Activated naive CD4-positive, alpha-beta T cell treated with anti-CD3 and anti-CD28 coated beads for 36 hours (primary cell): ENCODE measurements at regions not wholly inside any gene's neighbourhood (a gene's known extent, or its start where the extent isn't known, plus 50 kb on each side); places are given as distances from the start of the nearest gene placed in this dataset.

Experiments
- CTCF ChIA-PET: fragments of 350-600 bp; sonication (Branson Sonifier 250); formaldehyde crosslinking; loops from one replicate; lab custom pipeline; 2021; ENCODE audit warnings: antibody characterized with exemption; lab: Charles Lee
- DNase-seq: peaks from one replicate; pipeline ENCODE4 v3.0.0-alpha.2; 2020
- H3K27ac Mint-ChIP-seq: one replicate; pipeline ENCODE4 v1.8.0; 2021; ENCODE audit warnings: mild to moderate bottlenecking, mixed read lengths
- H3K27me3 Mint-ChIP-seq: one replicate; pipeline ENCODE4 v1.8.0; 2021; ENCODE audit warnings: low read depth, mixed read lengths
- H3K36me3 Mint-ChIP-seq: one replicate; pipeline ENCODE4 v1.8.0; 2021; ENCODE audit warnings: low read depth, mixed read lengths
- H3K4me1 Mint-ChIP-seq: one replicate; pipeline ENCODE4 v1.8.0; 2021; ENCODE audit warnings: low read depth, mixed read lengths
- H3K4me3 Mint-ChIP-seq: one replicate; pipeline ENCODE4 v1.8.0; 2021; ENCODE audit warnings: mild to moderate bottlenecking, moderate library complexity, mixed read lengths
- H3K9me3 Mint-ChIP-seq: one replicate; pipeline ENCODE4 v1.8.0; 2021; ENCODE audit warnings: mixed read lengths
- intact Hi-C: fragments of 100-400 bp; cut with micrococcal nuclease; formaldehyde crosslinking; loops from one replicate; pipeline ENCODE4 v1.15.1; 2023

DNA sequence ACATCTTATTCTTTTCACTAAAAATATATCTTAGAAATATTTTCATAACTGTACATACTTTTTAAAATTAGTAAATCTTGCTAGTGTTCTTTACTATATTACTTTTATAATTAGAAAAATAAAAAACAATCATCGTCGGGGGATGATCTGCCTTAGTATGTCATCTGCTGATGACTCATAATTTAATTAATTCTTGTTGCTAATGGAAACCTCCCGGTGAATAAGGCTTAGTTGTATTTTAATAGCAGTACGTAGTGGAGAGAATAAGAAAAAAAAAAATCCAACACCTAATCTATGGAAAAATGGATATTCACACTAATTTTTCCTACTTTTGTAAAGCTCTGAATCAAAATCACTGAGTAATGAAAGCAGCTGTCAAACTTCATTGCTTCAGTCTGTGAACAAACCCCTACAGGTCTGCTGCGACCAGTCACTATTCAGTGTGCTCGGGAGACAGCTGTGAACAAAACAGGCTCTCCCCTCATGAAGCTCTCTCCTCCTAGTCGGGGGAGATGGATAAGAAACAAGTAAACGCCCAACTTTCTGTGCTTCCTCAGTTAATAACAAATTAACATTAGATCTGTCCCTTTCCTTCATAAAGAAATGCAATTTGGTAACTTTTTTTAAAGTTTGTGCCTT, 97.4 kb upstream of the UPP2 start:
- DNase-seq: no peak
- Mint-ChIP-seq H3K4me3 (no peak overlapping the region), H3K4me1 (peaks cover 4% of the 10 kb centered on the region), H3K9me3 (no peaks in the 10 kb centered on the region), H3K27ac (no peak overlapping the region), H3K36me3 (no peaks in the 10 kb centered on the region), H3K27me3 (no peaks in the 10 kb centered on the region)
- CTCF ChIA-PET: interaction anchor here (0.7 to 0.9 kb wide), 2 partner anchors 127 to 253 kb away, joined by 3 read pairs; no protein-coding TSS in a partner anchor
- intact Hi-C loops: no loop called here

GRCh38 chr2:158002079-158002478, 99.6 kb upstream of the UPP2 start:
- H3K4me3 Mint-ChIP-seq: no peak overlapping the region
- H3K4me1 Mint-ChIP-seq: peaks cover under 1% of the 10 kb centered on the region
- no peaks in the 10 kb centered on the region for H3K27me3 Mint-ChIP-seq
- no peak overlapping the region for H3K27ac Mint-ChIP-seq
- DNase-seq: no peak
- peaks cover 3% of the 10 kb centered on the region for H3K9me3 Mint-ChIP-seq
- intact Hi-C loops: no loop called here
- no peaks in the 10 kb centered on the region for H3K36me3 Mint-ChIP-seq
- CTCF ChIA-PET: interaction anchor here (0.5 to 2.0 kb wide), 4 partner anchors 9 to 752 kb away, joined by 3 to 7 read pairs (median 4); partner anchors contain the start of gene ACVR1

DNA sequence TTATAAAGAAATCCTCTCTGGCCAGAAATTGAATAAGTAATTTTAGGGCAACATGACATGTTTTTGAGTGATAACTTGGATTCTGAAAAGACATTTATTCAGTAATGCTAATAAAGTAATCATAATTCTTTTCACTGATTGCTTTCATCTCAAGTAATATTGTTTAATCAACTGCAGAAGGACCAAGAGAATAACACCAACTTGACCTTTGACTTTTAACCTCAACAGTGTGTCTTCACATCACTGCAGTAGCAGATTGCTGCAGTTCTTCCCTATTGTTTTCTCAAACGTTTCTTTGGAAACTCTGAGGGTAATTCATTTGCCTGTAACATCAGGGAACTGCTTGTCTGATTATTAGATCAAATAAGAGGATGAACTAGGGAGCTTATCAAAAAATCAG, 104.9 kb upstream of the UPP2 start:
- DNase-seq: no peak
- Mint-ChIP-seq H3K27ac (no peak overlapping the region), H3K27me3 (no peaks in the 10 kb centered on the region), H3K4me1 (no peaks in the 10 kb centered on the region), H3K36me3 (no peaks in the 10 kb centered on the region), H3K4me3 (no peak overlapping the region), H3K9me3 (peaks cover 3% of the 10 kb centered on the region)
- intact Hi-C loops: no loop called here
- CTCF ChIA-PET: interaction anchor here (0.6 to 1.9 kb wide), 5 partner anchors 10 to 748 kb away, joined by 3 to 8 read pairs (median 3); no protein-coding TSS in a partner anchor

DNA sequence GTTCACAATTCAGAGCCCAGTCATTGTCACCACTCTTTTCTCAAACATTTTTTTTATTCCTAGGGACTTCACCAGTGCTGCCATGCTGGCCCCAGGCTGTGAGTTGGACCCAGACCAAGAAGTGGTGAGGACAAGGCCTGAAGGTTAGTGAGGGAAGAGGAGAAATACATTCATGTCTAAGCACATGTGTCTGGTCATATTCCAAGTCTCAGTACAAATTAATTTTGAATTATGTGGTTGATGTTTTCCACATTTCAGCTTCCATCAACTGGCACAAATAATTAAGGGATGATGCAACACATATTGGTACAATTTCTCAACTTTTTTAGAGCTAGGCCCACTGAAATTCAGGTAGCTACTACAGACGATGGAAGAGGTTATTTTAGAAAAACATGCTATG, 106.6 kb upstream of the UPP2 start:
- no peaks in the 10 kb centered on the region for H3K27me3 Mint-ChIP-seq
- peaks cover 3% of the 10 kb centered on the region for H3K9me3 Mint-ChIP-seq
- no peaks in the 10 kb centered on the region for H3K36me3 Mint-ChIP-seq
- intact Hi-C loops: no loop called here
- H3K4me1 Mint-ChIP-seq: no peaks in the 10 kb centered on the region
- no peak overlapping the region for H3K27ac Mint-ChIP-seq
- H3K4me3 Mint-ChIP-seq: no peak overlapping the region
- CTCF ChIA-PET: interaction anchor here (0.6 to 0.9 kb wide), 3 partner anchors 87 to 864 kb away, joined by 3 read pairs; no protein-coding TSS in a partner anchor
- DNase-seq: no peak

GRCh38 chr2:157991932-157992331, 109.7 kb upstream of the UPP2 start:
- CTCF ChIA-PET: interaction anchor here (0.5 to 0.7 kb wide), 3 partner anchors 678 to 689 kb away, joined by 3 to 6 read pairs (median 3); no protein-coding TSS in a partner anchor
- no peak overlapping the region for H3K4me3 Mint-ChIP-seq

DNA sequence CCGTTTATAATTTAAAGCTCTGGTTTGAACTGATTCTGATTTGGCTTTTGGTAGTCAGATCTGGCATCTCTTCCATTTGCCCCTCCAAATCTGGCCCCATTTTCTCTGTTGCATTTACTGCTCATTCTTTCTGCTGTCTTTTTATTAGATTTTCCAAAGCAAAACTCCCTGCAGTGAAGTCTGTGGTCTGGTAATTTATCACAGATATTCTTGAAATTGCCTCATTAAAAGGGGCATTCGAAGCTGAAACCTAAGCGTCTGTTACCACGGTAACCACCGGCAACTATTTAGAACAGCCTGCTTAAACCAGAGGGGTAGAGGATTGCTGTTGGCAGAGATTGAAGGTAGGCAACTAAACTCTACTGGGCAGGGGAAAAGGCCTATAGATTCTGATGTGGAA, 111.5 kb upstream of the UPP2 start:
- Mint-ChIP-seq H3K27me3 (no peaks in the 10 kb centered on the region), H3K27ac (no peak overlapping the region), H3K4me3 (no peak overlapping the region), H3K36me3 (no peaks in the 10 kb centered on the region), H3K9me3 (no peaks in the 10 kb centered on the region), H3K4me1 (no peaks in the 10 kb centered on the region)
- intact Hi-C loops: no loop called here
- DNase-seq: no peak
- CTCF ChIA-PET: interaction anchor here (0.6 to 0.7 kb wide), 2 partner anchors 210 to 476 kb away, joined by 3 to 4 read pairs; no protein-coding TSS in a partner anchor

More at GRCh38 chr2:157991932-157992331, 109.7 kb upstream of the UPP2 start:
- no peaks in the 10 kb centered on the region for H3K36me3 Mint-ChIP-seq
- H3K27ac Mint-ChIP-seq: no peak overlapping the region
- H3K27me3 Mint-ChIP-seq: no peaks in the 10 kb centered on the region
- H3K9me3 Mint-ChIP-seq: no peaks in the 10 kb centered on the region
- DNase-seq: no peak
- intact Hi-C loops: no loop called here
- H3K4me1 Mint-ChIP-seq: no peaks in the 10 kb centered on the region

DNA sequence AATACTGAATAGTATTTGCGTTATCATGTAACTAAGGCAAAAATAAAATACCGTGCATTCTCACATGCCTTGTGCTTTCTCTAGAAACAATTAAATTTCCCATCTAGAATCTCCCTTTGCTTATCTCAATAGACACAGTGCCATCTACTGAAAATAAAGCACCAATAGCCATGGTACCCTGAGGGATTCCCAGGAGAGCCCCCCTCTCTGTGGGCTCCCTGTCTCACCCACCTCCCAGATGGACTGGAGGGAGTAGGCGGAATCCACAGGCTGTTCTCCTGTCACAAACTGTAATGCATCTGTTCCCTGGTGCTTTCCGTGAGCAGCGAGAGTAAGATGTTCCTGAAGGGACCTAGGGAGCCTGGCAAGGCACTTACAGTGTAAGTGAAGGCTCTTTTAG, 112.4 kb upstream of the UPP2 start:
- no peak overlapping the region for H3K4me3 Mint-ChIP-seq
- CTCF ChIA-PET: no interaction called here

GRCh38 chr2:157986761-157987160, 110.6 kb upstream of the ACVR1 start:
- intact Hi-C loops: no loop called here
- no peak for DNase-seq
- H3K9me3 Mint-ChIP-seq: no peaks in the 10 kb centered on the region
- H3K4me1 Mint-ChIP-seq: no peaks in the 10 kb centered on the region
- H3K27me3 Mint-ChIP-seq: no peaks in the 10 kb centered on the region
- H3K4me3 Mint-ChIP-seq: no peak overlapping the region
- H3K27ac Mint-ChIP-seq: no peak overlapping the region
- no peaks in the 10 kb centered on the region for H3K36me3 Mint-ChIP-seq
- CTCF ChIA-PET: interaction anchor here (0.8 to 1.0 kb wide), 2 partner anchors 10 to 37 kb away, joined by 3 read pairs; no protein-coding TSS in a partner anchor

More for the DNA sequence above, 112.4 kb upstream of the UPP2 start:
- no peaks in the 10 kb centered on the region for H3K4me1 Mint-ChIP-seq
- DNase-seq: no peak
- H3K36me3 Mint-ChIP-seq: no peaks in the 10 kb centered on the region
- H3K9me3 Mint-ChIP-seq: no peaks in the 10 kb centered on the region
- no peak overlapping the region for H3K27ac Mint-ChIP-seq
- no peaks in the 10 kb centered on the region for H3K27me3 Mint-ChIP-seq
- intact Hi-C loops: no loop called here

- Mint-ChIP-seq H3K4me1 (no peaks in the 10 kb centered on the region), H3K27me3 (no peaks in the 10 kb centered on the region), H3K36me3 (no peaks in the 10 kb centered on the region), H3K9me3 (peaks cover 8% of the 10 kb centered on the region), H3K27ac (no peak overlapping the region), H3K4me3 (no peak overlapping the region)
- intact Hi-C loops: no loop called here
- no peak for DNase-seq
- CTCF ChIA-PET: no interaction called here
Measured at GRCh38 chr2:157984866-157985265, 108.7 kb upstream of the ACVR1 start.

GRCh38 chr2:157980020-157980419, 103.9 kb upstream of the ACVR1 start:
- H3K27me3 Mint-ChIP-seq: no peaks in the 10 kb centered on the region
- intact Hi-C loops: no loop called here
- H3K4me1 Mint-ChIP-seq: no peaks in the 10 kb centered on the region
- no peak overlapping the region for H3K27ac Mint-ChIP-seq
- peaks cover 13% of the 10 kb centered on the region for H3K9me3 Mint-ChIP-seq
- no peak overlapping the region for H3K4me3 Mint-ChIP-seq
- peaks cover 3% of the 10 kb centered on the region for H3K36me3 Mint-ChIP-seq
- CTCF ChIA-PET: no interaction called here
- no peak for DNase-seq

GRCh38 chr2:157971702-157972101, 95.6 kb upstream of the ACVR1 start:
- H3K36me3 Mint-ChIP-seq: no peaks in the 10 kb centered on the region

DNA sequence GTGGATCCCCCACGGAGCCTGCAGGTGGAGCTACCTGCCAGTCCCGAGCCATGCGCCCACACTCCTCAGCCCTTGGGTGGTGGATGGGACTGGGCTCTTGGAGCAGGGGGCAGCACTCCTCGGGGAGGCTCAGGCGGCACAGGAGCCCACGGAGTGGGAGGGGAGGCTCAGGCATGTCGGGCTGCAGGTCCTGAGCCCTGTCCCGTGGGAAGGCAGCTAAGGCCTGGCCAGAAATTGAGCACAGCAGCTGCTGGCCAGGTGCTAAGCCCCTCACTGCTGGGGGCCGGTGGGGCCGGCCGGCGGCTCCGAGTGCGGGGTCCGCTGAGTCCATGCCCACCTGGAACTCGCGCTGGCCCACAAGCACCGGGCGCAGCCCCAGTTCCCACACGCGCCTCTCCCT, 91.7 kb upstream of the ACVR1 start:
- no peak overlapping the region for H3K27ac Mint-ChIP-seq
- H3K4me3 Mint-ChIP-seq: no peak overlapping the region
- intact Hi-C loops: no loop called here
- no peaks in the 10 kb centered on the region for H3K9me3 Mint-ChIP-seq
- CTCF ChIA-PET: no interaction called here
- DNase-seq: no peak
- no peaks in the 10 kb centered on the region for H3K36me3 Mint-ChIP-seq
- no peaks in the 10 kb centered on the region for H3K27me3 Mint-ChIP-seq
- H3K4me1 Mint-ChIP-seq: no peaks in the 10 kb centered on the region

More at GRCh38 chr2:157971702-157972101, 95.6 kb upstream of the ACVR1 start:
- no peak for DNase-seq
- Mint-ChIP-seq H3K27ac (no peak overlapping the region), H3K9me3 (no peaks in the 10 kb centered on the region), H3K4me3 (no peak overlapping the region), H3K4me1 (no peaks in the 10 kb centered on the region), H3K27me3 (no peaks in the 10 kb centered on the region)
- CTCF ChIA-PET: interaction anchor here (1.1 to 1.2 kb wide), 2 partner anchors 10 to 178 kb away, joined by 3 read pairs; no protein-coding TSS in a partner anchor
- intact Hi-C loops: no loop called here

- H3K9me3 Mint-ChIP-seq: peaks cover 24% of the 10 kb centered on the region
- H3K27ac Mint-ChIP-seq: no peak overlapping the region
- intact Hi-C loops: no loop called here
- CTCF ChIA-PET: no interaction called here
- H3K4me3 Mint-ChIP-seq: no peak overlapping the region
- H3K36me3 Mint-ChIP-seq: peaks cover 3% of the 10 kb centered on the region
- no peaks in the 10 kb centered on the region for H3K27me3 Mint-ChIP-seq
- no peak for DNase-seq
- no peaks in the 10 kb centered on the region for H3K4me1 Mint-ChIP-seq
Measured at GRCh38 chr2:157959249-157959648, 83.1 kb upstream of the ACVR1 start.
